AG10803 (cell line): ENCODE measurements at regions not wholly inside any gene's neighbourhood (a gene's known extent, or its start where the extent isn't known, plus 50 kb on each side); places are given as distances from the start of the nearest gene placed in this dataset.

Experiments
- DNase-seq: peaks from one replicate; pipeline ENCODE4 v3.0.0; 2010; ENCODE audit warnings: low read depth
- H3K4me3 ChIP-seq: 2 replicates; pipeline ENCODE4 v1.5.1; 2011; ENCODE audit warnings: mild to moderate bottlenecking, low read length, control low read depth
- TF ChIP-seq, protein P1 (sequence below): conservative IDR thresholded peaks from 2 replicates; pipeline ENCODE4 v1.5.1; 2011; ENCODE audit warnings: mild to moderate bottlenecking, low read length, control low read depth, inconsistent platforms

DNA sequence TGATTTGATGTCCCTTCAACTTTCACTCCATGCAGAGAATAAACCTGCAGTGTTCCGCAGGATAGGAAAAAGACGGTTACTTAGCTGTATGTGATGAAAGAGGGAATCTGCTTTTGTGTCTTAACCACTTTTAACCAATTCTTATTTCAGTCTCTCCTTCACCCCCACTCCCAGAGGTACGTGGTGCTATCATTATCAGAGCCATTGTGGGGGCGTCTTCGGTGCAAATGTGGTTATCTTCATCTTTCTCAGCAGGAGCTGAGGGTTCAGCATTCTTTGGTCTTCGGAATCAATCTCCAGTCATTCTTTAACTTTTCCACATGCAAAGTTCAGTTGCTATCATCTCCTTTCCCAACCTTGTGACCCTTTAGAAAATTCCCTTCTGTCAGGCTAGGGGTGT lies 219.9 kb upstream of the LYZL1 start:
- no peak overlapping the region for H3K4me3 ChIP-seq
- DNase-seq, result no peak
- TF ChIP-seq, protein P1, sequence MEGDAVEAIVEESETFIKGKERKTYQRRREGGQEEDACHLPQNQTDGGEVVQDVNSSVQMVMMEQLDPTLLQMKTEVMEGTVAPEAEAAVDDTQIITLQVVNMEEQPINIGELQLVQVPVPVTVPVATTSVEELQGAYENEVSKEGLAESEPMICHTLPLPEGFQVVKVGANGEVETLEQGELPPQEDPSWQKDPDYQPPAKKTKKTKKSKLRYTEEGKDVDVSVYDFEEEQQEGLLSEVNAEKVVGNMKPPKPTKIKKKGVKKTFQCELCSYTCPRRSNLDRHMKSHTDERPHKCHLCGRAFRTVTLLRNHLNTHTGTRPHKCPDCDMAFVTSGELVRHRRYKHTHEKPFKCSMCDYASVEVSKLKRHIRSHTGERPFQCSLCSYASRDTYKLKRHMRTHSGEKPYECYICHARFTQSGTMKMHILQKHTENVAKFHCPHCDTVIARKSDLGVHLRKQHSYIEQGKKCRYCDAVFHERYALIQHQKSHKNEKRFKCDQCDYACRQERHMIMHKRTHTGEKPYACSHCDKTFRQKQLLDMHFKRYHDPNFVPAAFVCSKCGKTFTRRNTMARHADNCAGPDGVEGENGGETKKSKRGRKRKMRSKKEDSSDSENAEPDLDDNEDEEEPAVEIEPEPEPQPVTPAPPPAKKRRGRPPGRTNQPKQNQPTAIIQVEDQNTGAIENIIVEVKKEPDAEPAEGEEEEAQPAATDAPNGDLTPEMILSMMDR, result no peak

DNA sequence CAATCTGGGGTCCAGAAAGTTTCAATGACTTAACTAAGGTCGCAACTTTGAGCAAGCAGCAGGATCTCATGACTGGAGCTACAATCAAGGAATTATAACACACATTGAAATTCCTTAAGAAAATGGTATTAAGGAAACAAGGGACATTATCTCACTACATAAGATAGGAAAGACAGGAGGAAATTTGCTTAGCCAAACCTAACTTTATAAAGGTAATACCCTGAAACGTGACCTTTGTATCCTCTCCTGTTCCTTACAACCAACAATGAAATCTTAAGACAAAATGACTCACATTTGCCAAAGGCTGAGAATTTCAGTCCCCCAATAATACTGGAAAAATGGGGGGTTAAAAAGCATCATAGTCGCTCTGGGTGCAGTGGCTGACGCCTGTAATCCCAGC lies 218.9 kb upstream of the LYZL1 start:
- no peak for DNase-seq
- H3K4me3 ChIP-seq, result no peak overlapping the region
- TF ChIP-seq, protein P1, result no peak

DNA sequence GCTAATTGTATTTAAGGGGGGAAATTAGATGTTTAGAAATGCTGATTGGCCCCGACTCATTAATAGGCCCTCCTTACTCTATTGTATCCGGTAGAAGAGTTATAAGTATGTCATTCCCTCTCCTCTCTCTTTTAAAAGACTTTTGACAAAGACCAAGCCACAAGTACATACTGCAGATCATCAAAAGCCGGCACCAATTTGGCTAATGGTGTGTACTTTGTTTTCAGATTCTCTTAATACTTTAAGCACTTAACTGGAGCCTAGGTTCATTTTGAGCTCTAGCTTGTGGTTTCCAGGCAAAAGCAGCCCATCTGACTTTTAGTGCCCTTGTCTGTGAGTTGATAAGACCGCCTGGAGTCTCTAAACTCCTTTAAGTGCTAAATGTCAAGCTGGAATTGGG lies 210.0 kb upstream of the LYZL1 start:
- H3K4me3 ChIP-seq, result no peak overlapping the region
- TF ChIP-seq, protein P1, result no peak
- DNase-seq, result no peak

DNA sequence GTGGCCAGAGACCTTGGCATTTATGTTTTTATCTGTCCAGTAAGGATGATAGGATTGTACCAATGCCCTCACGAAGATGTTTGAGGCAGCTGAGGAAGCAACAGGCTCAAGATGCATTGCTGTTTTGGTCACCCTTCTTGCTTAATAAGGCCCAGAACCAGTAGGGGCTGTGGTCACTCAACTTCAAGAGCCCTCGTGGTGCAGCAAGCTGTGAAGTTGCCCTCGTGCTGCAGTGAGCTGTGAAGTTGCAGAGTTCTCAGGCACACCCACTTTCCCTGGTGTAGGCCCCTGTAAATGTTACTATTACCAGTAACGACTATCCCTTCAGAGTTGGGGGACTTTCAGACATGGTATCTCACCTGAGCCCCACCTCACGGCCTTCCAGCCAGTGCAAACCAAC lies 207.6 kb upstream of the LYZL1 start:
- DNase-seq, result no peak
- TF ChIP-seq, protein P1, result no peak
- no peak overlapping the region for H3K4me3 ChIP-seq

DNA sequence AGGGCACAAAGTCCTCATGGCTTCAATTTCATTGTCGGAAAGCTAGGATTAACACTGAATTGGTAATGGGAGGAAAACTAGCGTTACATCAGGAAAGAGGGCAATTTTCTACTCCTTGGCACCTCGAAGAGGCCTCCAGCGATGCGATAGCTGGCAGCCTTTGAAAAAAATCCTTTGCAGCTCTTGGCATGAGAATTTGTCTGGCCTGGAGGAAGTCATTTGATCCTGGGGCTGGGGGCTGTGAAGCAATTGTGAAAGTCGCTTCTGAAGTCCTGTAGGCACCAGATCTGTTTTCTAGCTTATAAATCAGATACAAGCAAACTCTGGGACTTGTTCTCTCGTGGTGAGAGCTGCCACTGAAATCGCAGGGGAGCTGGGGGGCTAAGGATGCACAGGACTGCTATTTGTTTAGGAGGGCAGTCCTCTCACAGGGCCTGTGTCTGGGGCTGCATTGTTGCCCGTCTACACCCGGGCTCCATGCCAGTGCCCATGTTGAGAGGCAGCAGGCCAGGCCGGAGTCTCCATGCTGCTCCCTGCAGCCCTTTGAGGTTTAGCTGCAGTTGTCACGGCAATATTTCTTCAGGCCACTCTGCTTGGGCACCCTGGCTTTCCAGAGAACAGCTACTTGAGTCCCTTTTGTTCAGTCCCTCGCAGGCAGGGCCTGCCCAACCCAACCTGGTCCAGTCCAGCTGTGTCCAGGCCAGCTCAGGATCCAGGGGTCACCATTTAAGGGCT lies 206.8 kb upstream of the LYZL1 start:
- H3K4me3 ChIP-seq, result no peak overlapping the region
- no peak for DNase-seq
- TF ChIP-seq, protein P1, result no peak

DNA sequence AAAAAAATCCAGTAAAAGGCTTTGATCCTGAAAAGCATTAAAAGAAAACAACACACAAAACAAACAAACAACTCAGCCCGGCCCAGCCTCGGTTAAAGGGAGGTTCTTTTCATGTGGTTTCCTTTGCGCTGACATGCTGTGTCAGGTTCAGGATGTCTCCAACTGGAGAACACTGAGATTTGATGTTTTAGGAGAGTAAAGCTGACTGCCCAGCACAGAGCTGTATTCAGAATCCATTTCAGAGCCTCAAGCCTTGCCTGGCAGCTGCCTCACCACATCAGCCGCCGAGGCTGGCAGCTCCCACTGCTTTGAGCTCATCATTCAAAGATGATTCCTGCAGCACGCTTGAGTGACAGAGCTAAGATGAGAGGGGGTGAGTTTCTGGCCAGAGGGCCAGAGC lies 205.8 kb upstream of the LYZL1 start:
- no peak overlapping the region for H3K4me3 ChIP-seq
- TF ChIP-seq, protein P1, result no peak
- no peak for DNase-seq

DNA sequence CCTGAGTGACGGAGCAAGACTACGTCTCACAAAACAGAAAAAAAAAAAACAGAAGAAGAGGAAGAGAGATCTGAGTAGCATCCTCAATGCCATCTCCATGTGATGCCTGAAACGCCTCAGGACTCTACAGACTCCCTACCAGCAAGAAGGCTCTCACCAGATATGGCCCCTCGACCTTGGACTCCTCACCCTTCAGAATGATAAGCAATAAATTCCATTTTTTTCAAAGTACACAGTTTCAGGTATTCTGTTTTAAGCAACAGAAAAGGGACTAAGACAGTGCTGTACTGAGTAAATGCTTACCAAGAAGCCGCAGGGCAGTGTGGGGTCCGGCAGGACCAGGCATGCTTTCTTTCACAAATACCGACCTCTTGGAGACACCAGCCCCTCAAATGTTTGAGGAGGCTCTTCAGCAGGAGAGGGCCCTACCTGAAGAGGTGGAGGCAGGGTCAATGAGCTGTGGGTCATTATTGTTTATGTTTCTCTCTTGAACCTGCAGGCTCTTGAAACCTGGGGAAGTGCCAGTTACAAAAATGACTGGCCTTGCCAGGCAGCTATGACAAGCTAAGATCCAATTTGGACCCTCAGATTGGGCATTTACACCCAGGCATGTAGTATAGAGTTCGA lies 204.1 kb upstream of the LYZL1 start:
- TF ChIP-seq, protein P1, result no peak
- no peak overlapping the region for H3K4me3 ChIP-seq
- no peak for DNase-seq
